HL-60 (cell line): ENCODE measurements at regions not wholly inside any gene's neighbourhood (a gene's known extent, or its start where the extent isn't known, plus 50 kb on each side); places are given as distances from the start of the nearest gene placed in this dataset.

ENCODE experiments used
- TF ChIP-seq, protein P1 (sequence below): IDR thresholded peaks from one replicate; pipeline ENCODE4 v1.5.1; 2011; ENCODE audit warnings: low read length, control low read depth, inconsistent platforms; ENCODE audit not compliant: insufficient read depth
- TF ChIP-seq, protein P2 (sequence below): IDR thresholded peaks from 2 replicates; pipeline ENCODE4 v1.6.1; 2012; ENCODE audit warnings: low read depth; ENCODE audit not compliant: insufficient replicate concordance

DNA sequence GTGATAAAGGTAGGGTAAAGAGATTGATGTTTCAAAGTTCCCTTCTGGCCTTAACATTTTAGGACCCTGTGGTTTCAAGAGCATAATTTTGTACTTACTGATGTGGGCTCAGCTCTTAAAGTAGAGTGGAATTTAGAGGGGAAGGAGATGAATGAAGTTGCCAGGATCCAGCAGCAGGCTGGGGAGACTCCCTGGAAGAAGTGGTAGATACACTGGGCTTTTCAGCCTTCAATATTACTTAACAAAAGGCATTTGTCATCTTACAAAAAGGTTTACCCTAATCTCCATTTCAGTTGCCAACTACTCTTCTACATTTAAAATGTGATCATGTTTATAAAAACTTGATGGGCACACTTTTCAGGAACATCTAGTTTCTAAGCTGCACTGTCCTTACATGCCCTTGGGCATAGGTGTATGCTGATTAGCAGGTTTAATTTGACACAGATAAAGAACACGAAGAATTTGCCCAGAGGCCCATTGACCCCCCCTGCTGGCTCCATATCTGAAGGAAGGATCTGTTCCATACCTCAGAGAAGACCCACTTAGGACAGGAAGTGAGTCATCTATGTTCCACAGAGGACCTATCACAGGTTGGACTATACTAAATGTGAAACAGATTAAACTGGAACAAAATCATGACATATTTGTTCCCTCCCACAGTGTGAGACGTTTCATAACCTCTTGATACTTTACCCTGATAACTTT is 93.0 kb upstream of the LPP start:
- TF ChIP-seq, protein P1, sequence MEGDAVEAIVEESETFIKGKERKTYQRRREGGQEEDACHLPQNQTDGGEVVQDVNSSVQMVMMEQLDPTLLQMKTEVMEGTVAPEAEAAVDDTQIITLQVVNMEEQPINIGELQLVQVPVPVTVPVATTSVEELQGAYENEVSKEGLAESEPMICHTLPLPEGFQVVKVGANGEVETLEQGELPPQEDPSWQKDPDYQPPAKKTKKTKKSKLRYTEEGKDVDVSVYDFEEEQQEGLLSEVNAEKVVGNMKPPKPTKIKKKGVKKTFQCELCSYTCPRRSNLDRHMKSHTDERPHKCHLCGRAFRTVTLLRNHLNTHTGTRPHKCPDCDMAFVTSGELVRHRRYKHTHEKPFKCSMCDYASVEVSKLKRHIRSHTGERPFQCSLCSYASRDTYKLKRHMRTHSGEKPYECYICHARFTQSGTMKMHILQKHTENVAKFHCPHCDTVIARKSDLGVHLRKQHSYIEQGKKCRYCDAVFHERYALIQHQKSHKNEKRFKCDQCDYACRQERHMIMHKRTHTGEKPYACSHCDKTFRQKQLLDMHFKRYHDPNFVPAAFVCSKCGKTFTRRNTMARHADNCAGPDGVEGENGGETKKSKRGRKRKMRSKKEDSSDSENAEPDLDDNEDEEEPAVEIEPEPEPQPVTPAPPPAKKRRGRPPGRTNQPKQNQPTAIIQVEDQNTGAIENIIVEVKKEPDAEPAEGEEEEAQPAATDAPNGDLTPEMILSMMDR: no peak
- TF ChIP-seq, protein P2, sequence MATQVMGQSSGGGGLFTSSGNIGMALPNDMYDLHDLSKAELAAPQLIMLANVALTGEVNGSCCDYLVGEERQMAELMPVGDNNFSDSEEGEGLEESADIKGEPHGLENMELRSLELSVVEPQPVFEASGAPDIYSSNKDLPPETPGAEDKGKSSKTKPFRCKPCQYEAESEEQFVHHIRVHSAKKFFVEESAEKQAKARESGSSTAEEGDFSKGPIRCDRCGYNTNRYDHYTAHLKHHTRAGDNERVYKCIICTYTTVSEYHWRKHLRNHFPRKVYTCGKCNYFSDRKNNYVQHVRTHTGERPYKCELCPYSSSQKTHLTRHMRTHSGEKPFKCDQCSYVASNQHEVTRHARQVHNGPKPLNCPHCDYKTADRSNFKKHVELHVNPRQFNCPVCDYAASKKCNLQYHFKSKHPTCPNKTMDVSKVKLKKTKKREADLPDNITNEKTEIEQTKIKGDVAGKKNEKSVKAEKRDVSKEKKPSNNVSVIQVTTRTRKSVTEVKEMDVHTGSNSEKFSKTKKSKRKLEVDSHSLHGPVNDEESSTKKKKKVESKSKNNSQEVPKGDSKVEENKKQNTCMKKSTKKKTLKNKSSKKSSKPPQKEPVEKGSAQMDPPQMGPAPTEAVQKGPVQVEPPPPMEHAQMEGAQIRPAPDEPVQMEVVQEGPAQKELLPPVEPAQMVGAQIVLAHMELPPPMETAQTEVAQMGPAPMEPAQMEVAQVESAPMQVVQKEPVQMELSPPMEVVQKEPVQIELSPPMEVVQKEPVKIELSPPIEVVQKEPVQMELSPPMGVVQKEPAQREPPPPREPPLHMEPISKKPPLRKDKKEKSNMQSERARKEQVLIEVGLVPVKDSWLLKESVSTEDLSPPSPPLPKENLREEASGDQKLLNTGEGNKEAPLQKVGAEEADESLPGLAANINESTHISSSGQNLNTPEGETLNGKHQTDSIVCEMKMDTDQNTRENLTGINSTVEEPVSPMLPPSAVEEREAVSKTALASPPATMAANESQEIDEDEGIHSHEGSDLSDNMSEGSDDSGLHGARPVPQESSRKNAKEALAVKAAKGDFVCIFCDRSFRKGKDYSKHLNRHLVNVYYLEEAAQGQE: no peak
